ENCODE measurements at regions not wholly inside any gene's neighbourhood (a gene's known extent, or its start where the extent isn't known, plus 50 kb on each side); places are given as distances from the start of the nearest gene placed in this dataset.

GRCh38 chr7:96415293-96415940 lies 93.5 kb upstream of the SLC25A13 start:
- intact Hi-C loops (cut with micrococcal nuclease) = loop anchor here (2.0 kb wide), 1 partner anchor 611 kb away; no protein-coding TSS in a partner anchor
- Mint-ChIP-seq H3K4me1 (no peaks in the 10 kb centered on the region), H3K4me3 (no peak overlapping the region), H3K36me3 (ENCODE audit: low read depth) (no peaks in the 10 kb centered on the region), H3K27me3 (peaks cover 4% of the 10 kb centered on the region), H3K27ac (no peak overlapping the region), H3K9me3 (no peaks in the 10 kb centered on the region)
- no peak for DNase-seq
- ChIA-PET POLR2A (no interaction called here), CTCF (no interaction called here)
- TF ChIP-seq, protein P1, sequence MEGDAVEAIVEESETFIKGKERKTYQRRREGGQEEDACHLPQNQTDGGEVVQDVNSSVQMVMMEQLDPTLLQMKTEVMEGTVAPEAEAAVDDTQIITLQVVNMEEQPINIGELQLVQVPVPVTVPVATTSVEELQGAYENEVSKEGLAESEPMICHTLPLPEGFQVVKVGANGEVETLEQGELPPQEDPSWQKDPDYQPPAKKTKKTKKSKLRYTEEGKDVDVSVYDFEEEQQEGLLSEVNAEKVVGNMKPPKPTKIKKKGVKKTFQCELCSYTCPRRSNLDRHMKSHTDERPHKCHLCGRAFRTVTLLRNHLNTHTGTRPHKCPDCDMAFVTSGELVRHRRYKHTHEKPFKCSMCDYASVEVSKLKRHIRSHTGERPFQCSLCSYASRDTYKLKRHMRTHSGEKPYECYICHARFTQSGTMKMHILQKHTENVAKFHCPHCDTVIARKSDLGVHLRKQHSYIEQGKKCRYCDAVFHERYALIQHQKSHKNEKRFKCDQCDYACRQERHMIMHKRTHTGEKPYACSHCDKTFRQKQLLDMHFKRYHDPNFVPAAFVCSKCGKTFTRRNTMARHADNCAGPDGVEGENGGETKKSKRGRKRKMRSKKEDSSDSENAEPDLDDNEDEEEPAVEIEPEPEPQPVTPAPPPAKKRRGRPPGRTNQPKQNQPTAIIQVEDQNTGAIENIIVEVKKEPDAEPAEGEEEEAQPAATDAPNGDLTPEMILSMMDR (IDR thresholded peaks at IDR 0.05) = no peak
- ATAC-seq (ENCODE audit: low read depth) = no peak

DNA sequence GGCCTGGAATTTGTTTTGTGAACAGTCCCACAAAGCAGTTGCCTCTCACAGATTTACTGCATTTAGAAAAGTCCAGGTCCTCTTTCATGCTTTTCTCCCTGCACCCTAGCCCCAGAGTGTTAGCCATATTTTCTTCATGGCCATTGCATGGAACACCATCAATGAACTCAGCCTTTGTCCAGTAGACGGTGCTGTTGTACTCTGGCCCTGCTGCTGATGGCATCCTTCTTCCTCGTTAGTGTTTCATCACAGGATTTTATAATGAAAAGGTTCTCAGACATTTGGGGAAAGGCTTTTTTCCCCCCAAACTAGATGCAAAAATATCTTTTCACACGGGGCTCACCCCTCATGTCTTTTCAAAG lies 93.0 kb upstream of the SLC25A13 start:
- Mint-ChIP-seq H3K4me1 (no peaks in the 10 kb centered on the region), H3K27ac (no peak overlapping the region), H3K27me3 (peaks cover 4% of the 10 kb centered on the region), H3K4me3 (no peak overlapping the region), H3K9me3 (no peaks in the 10 kb centered on the region), H3K36me3 (ENCODE audit: low read depth) (no peaks in the 10 kb centered on the region)
- POLR2A ChIA-PET = no interaction called here
- CTCF ChIA-PET = no interaction called here
- DNase-seq (no peak), ATAC-seq (ENCODE audit: low read depth) (no peak)
- TF ChIP-seq, protein P1 (IDR thresholded peaks at IDR 0.05) = no peak
- intact Hi-C loops (cut with micrococcal nuclease) = loop anchor here (2.0 kb wide), 1 partner anchor 612 kb away; no protein-coding TSS in a partner anchor

GRCh38 chr7:96410126-96410839 lies 88.4 kb upstream of the SLC25A13 start:
- CTCF ChIA-PET = no interaction called here
- intact Hi-C loops (cut with micrococcal nuclease) = no loop called here
- no peak for DNase-seq
- TF ChIP-seq, protein P1 (IDR thresholded peaks at IDR 0.05) = no peak
- Mint-ChIP-seq H3K36me3 (ENCODE audit: low read depth) (no peaks in the 10 kb centered on the region), H3K27ac (no peak overlapping the region), H3K27me3 (no peaks in the 10 kb centered on the region), H3K4me3 (no peak overlapping the region), H3K4me1 (no peaks in the 10 kb centered on the region), H3K9me3 (no peaks in the 10 kb centered on the region)
- ATAC-seq (ENCODE audit: low read depth) = no peak
- POLR2A ChIA-PET = no interaction called here

DNA sequence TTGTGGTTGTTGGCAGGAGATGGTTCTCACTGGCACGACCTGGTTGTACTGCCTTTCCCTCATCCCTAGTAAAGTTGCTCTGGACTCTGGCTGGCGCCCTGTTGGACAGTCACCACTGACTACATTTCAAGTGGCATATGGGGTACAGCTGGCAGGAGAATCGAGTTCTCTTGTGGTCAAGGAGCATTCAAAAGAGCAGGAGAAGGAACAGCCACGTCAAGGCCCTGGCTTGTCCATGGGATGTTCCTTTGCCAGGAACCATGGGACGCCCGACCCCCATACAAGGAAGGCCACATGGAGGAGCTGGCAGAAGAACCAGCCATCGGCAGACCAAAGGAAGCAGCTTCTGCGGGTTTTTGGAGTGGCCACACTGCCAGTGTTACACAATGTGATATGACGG lies 87.0 kb upstream of the SLC25A13 start:
- Mint-ChIP-seq H3K36me3 (ENCODE audit: low read depth) (no peaks in the 10 kb centered on the region), H3K4me1 (no peaks in the 10 kb centered on the region), H3K27me3 (peaks cover 2% of the 10 kb centered on the region), H3K27ac (no peak overlapping the region), H3K9me3 (no peaks in the 10 kb centered on the region), H3K4me3 (no peak overlapping the region)
- no peak for ATAC-seq (ENCODE audit: low read depth)
- CTCF ChIA-PET = no interaction called here
- no peak for DNase-seq
- POLR2A ChIA-PET = no interaction called here
- intact Hi-C loops (cut with micrococcal nuclease) = no loop called here
- TF ChIP-seq, protein P1 (IDR thresholded peaks at IDR 0.05) = no peak

GRCh38 chr7:96407427-96407826 lies 85.5 kb upstream of the SLC25A13 start:
- ATAC-seq (ENCODE audit: low read depth) = no peak
- Mint-ChIP-seq H3K27ac (no peak overlapping the region), H3K4me3 (no peak overlapping the region), H3K4me1 (no peaks in the 10 kb centered on the region), H3K27me3 (peaks cover 2% of the 10 kb centered on the region), H3K9me3 (no peaks in the 10 kb centered on the region), H3K36me3 (ENCODE audit: low read depth) (no peaks in the 10 kb centered on the region)
- TF ChIP-seq, protein P1 (IDR thresholded peaks at IDR 0.05) = no peak
- CTCF ChIA-PET = no interaction called here
- DNase-seq = no peak
- intact Hi-C loops (cut with micrococcal nuclease) = no loop called here
- POLR2A ChIA-PET = no interaction called here

All from activated B cell treated with CpG ODN at 0.5 μM for 24 hours (primary cell).